ENCODE measurements at regions not wholly inside any gene's neighbourhood (a gene's known extent, or its start where the extent isn't known, plus 50 kb on each side); places are given as distances from the start of the nearest gene placed in this dataset.

GRCh38 chr4:144579411-144580030, 66.4 kb upstream of the HHIP start:
- DNase-seq: no peak

- DNase-seq: no peak
Measured at GRCh38 chr4:144580430-144580829, 65.5 kb upstream of the HHIP start.

- no peak for DNase-seq
Measured at GRCh38 chr4:144582105-144582850, 63.7 kb upstream of the HHIP start.

- no peak for DNase-seq
Measured at GRCh38 chr4:144582975-144583374, 63.0 kb upstream of the HHIP start.

- DNase-seq: no peak
Measured at GRCh38 chr4:144583658-144584057, 62.3 kb upstream of the HHIP start.

- DNase-seq: peak; percentile 2
Measured at GRCh38 chr4:144584428-144584827, 61.5 kb upstream of the HHIP start.

- no peak for DNase-seq
Measured at GRCh38 chr4:144589512-144589911, 56.4 kb upstream of the HHIP start.

GRCh38 chr4:144590020-144590419, 55.9 kb upstream of the HHIP start:
- DNase-seq: no peak

GRCh38 chr4:144591401-144591800, 54.6 kb upstream of the HHIP start:
- DNase-seq: no peak

- no peak for DNase-seq
Measured at GRCh38 chr4:144592264-144592663, 53.7 kb upstream of the HHIP start.

- DNase-seq: no peak
Measured at GRCh38 chr4:144594471-144594986, 51.4 kb upstream of the HHIP start.

- DNase-seq: no peak
Measured at GRCh38 chr4:144595681-144596080, 50.3 kb upstream of the HHIP start.

Data from NCI-H146 (cell line).